H1 (cell line): ENCODE measurements at regions not wholly inside any gene's neighbourhood (a gene's known extent, or its start where the extent isn't known, plus 50 kb on each side); places are given as distances from the start of the nearest gene placed in this dataset.

ENCODE experiments used
- CTCF ChIA-PET: fragments of 300-600 bp; sonication (Branson Sonifier 250); formaldehyde crosslinking; loops from one replicate; lab custom pipeline; 2021; ENCODE audit not compliant: partially characterized antibody; lab: Charles Lee
- POLR2A ChIA-PET: fragments of 300-600 bp; sonication (Branson Sonifier 250); formaldehyde crosslinking; loops from one replicate; lab custom pipeline; 2021; ENCODE audit warnings: inconsistent platforms; ENCODE audit not compliant: partially characterized antibody; lab: Charles Lee
- DNase-seq, 2 experiments: peaks; one replicate each; pipeline versions ENCODE4 v3.0.0 to v3.0.0-alpha.2; 2010 to 2022; ENCODE audit warnings: low spot score in 2 of 2, low read depth in 1 of 2, mixed read lengths in 1 of 2
- FAIRE-seq: peaks from 2 replicates; lab custom pipeline; 2011; peaks lifted over from hg19 to GRCh38; lab: Jason Lieb, UNC
- H2AFZ ChIP-seq: 2 replicates; pipeline ENCODE4 v1.8.1; 2012; ENCODE audit warnings: low read length, inconsistent platforms
- H2AK5ac ChIP-seq: 2 replicates; pipeline ENCODE4 v1.6.1; 2013; ENCODE audit warnings: low read depth, low read length
- H2BK120ac ChIP-seq: replicated peaks from 2 replicates; pipeline ENCODE3; 2013; ENCODE audit warnings: low read depth, low read length, inconsistent platforms
- H2BK12ac ChIP-seq: 2 replicates; pipeline ENCODE4 v1.6.1; 2013; ENCODE audit warnings: low read depth, low read length
- H2BK15ac ChIP-seq: 2 replicates; pipeline ENCODE4 v1.6.1; 2013; ENCODE audit warnings: low read length
- H2BK20ac ChIP-seq: 2 replicates; pipeline ENCODE4 v1.6.1; 2013; ENCODE audit warnings: low read length
- H2BK5ac ChIP-seq: 2 replicates; pipeline ENCODE4 v1.6.1; 2013; ENCODE audit warnings: low read depth, low read length
- H3K14ac ChIP-seq: 2 replicates; pipeline ENCODE4 v1.6.1; 2013; ENCODE audit warnings: inconsistent platforms; ENCODE audit not compliant: insufficient read length
- H3K18ac ChIP-seq: 2 replicates; pipeline ENCODE4 v1.6.1; 2013; ENCODE audit warnings: low read length; ENCODE audit errors: extremely low read depth
- H3K23ac ChIP-seq: 2 replicates; pipeline ENCODE4 v1.6.1; 2013; ENCODE audit warnings: inconsistent platforms; ENCODE audit not compliant: insufficient read length
- H3K23me2 ChIP-seq: 2 replicates; pipeline ENCODE4 v1.6.1; 2013; ENCODE audit warnings: low read depth, low read length
- H3K27ac ChIP-seq: 2 replicates; pipeline ENCODE4 v1.6.1; 2011; ENCODE audit warnings: low read depth, low read length, inconsistent platforms
- H3K27me3 ChIP-seq, 4 experiments: replicated peaks in 1 of 4; 1 replicate in 1 of 4; 2 replicates in 3 of 4; pipeline versions ENCODE4 v1.6.1 to v1.8.1; 2011 to 2013; ENCODE audit warnings: low read length in 3 of 4, mild to moderate bottlenecking in 3 of 4, inconsistent platforms in 2 of 4, mixed read lengths in 2 of 4, moderate library complexity in 1 of 4; ENCODE audit not compliant: control insufficient read depth in 3 of 4, insufficient read depth in 3 of 4; ENCODE audit errors: extremely low read depth in 1 of 4
- H3K36me3 ChIP-seq, 4 experiments: 2 replicates each; pipeline versions ENCODE4 v1.6.1 to v1.8.1; 2011 to 2013; ENCODE audit warnings: mild to moderate bottlenecking in 4 of 4, low read length in 3 of 4, moderate library complexity in 2 of 4, control low read depth in 1 of 4, inconsistent platforms in 1 of 4; ENCODE audit not compliant: insufficient read depth in 4 of 4, control insufficient read depth in 2 of 4
- H3K4ac ChIP-seq: replicated peaks from 2 replicates; pipeline ENCODE3; 2013; ENCODE audit warnings: low read length, low read depth, mixed read lengths, inconsistent platforms; ENCODE audit not compliant: insufficient read length
- H3K4me1 ChIP-seq, 4 experiments: replicated peaks in 1 of 4; 1 replicate in 1 of 4; 2 replicates in 3 of 4; pipeline versions ENCODE4 v1.6.1 to v1.8.1; 2011 to 2013; ENCODE audit warnings: low read length in 3 of 4, inconsistent platforms in 2 of 4, mixed read lengths in 1 of 4; ENCODE audit not compliant: insufficient read depth in 4 of 4, control insufficient read depth in 3 of 4
- H3K4me2 ChIP-seq, 2 experiments: 2 replicates each; pipeline versions ENCODE4 v1.6.1 to v1.8.1; 2011 to 2013; ENCODE audit warnings: low read depth in 2 of 2, low read length in 2 of 2, control low read depth in 1 of 2, inconsistent platforms in 1 of 2, mild to moderate bottlenecking in 1 of 2; ENCODE audit not compliant: insufficient read depth in 1 of 2
- H3K4me3 ChIP-seq, 4 experiments: fragments of 200-600, 300-600 bp in 1 of 4; sonication (generic), shearing (Covaris generic), sonication (Bioruptor Twin) in 1 of 4; 2 replicates each; pipeline versions ENCODE4 v1.5.1 to v1.8.1; 2011 to 2016; ENCODE audit warnings: low read length in 4 of 4, low read depth in 3 of 4, control low read depth in 2 of 4, inconsistent platforms in 2 of 4, mild to moderate bottlenecking in 2 of 4, mixed read lengths in 1 of 4, moderate library complexity in 1 of 4; ENCODE audit not compliant: insufficient read depth in 2 of 4; ENCODE audit errors: extremely low read depth in 1 of 4
- H3K56ac ChIP-seq: replicated peaks from 2 replicates; pipeline ENCODE3; 2013; ENCODE audit warnings: low read depth, mild to moderate bottlenecking, mixed read lengths, low read length, inconsistent platforms; ENCODE audit not compliant: insufficient read length
- H3K79me1 ChIP-seq: 2 replicates; pipeline ENCODE4 v1.6.1; 2013; ENCODE audit warnings: low read depth, low read length, control low read depth
- H3K79me2 ChIP-seq, 2 experiments: 2 replicates each; pipeline versions ENCODE4 v1.6.1 to v1.8.1; 2012 to 2013; ENCODE audit warnings: low read length in 2 of 2, mild to moderate bottlenecking in 2 of 2, inconsistent platforms in 1 of 2; ENCODE audit not compliant: insufficient read depth in 2 of 2, control insufficient read depth in 1 of 2
- H3K9ac ChIP-seq, 4 experiments: replicated peaks in 1 of 4; 1 replicate in 1 of 4; 2 replicates in 3 of 4; pipeline versions ENCODE4 v1.6.1 to v1.8.1; 2011 to 2013; ENCODE audit warnings: low read depth in 3 of 4, low read length in 3 of 4, control low read depth in 2 of 4, mild to moderate bottlenecking in 2 of 4, moderate library complexity in 2 of 4, inconsistent platforms in 1 of 4; ENCODE audit errors: extremely low read depth in 1 of 4
- H3K9me3 ChIP-seq, 2 experiments: 2 replicates each; pipeline versions ENCODE4 v1.6.1 to v1.8.1; 2012 to 2013; ENCODE audit warnings: mild to moderate bottlenecking in 2 of 2, moderate library complexity in 2 of 2, control low read depth in 1 of 2, inconsistent platforms in 1 of 2, low read depth in 1 of 2, low read length in 1 of 2, mixed read lengths in 1 of 2; ENCODE audit not compliant: insufficient read depth in 2 of 2
- H4K20me1 ChIP-seq, 2 experiments: replicated peaks in 1 of 2; 2 replicates each; pipeline versions ENCODE3 to v1.8.1; 2011 to 2013; ENCODE audit warnings: inconsistent platforms in 2 of 2, low read length in 2 of 2, mild to moderate bottlenecking in 1 of 2; ENCODE audit not compliant: insufficient read depth in 2 of 2, control insufficient read depth in 1 of 2
- H4K5ac ChIP-seq: 2 replicates; pipeline ENCODE4 v1.6.1; 2013; ENCODE audit warnings: low read length, low read depth, mixed read lengths, inconsistent platforms; ENCODE audit not compliant: insufficient read length
- H4K8ac ChIP-seq: 2 replicates; pipeline ENCODE4 v1.8.0; 2013; ENCODE audit warnings: mild to moderate bottlenecking, moderate library complexity, low read length, inconsistent platforms; ENCODE audit not compliant: insufficient read depth; ENCODE audit errors: extremely low read depth
- H4K91ac ChIP-seq: replicated peaks from 2 replicates; pipeline ENCODE3; 2013; ENCODE audit warnings: low read length, mixed read lengths, inconsistent platforms; ENCODE audit not compliant: insufficient read length
- ASH2L ChIP-seq: fragments of 200-600, 300-600 bp; sonication (generic); IDR thresholded peaks from one replicate; pipeline ENCODE4 v1.7.1; 2017; ENCODE audit warnings: low read length
- BCL11A ChIP-seq, 2 experiments: IDR thresholded peaks; one replicate each; pipeline ENCODE4 v1.6.1; 2011; ENCODE audit warnings: low read depth in 2 of 2, low read length in 2 of 2, mild to moderate bottlenecking in 2 of 2
- CBX8 ChIP-seq: fragments of 300-800, 300-1000 bp; sonication (generic); IDR thresholded peaks from 2 replicates; pipeline ENCODE4 v1.7.1; 2016; ENCODE audit warnings: low read depth, low read length, borderline replicate concordance
- CEBPB ChIP-seq: IDR thresholded peaks from 2 replicates; pipeline ENCODE4 v1.6.1; 2012; ENCODE audit warnings: low read depth, low read length
- E2F6 ChIP-seq: IDR thresholded peaks from 2 replicates; pipeline ENCODE4 v1.6.1; 2012; ENCODE audit warnings: inconsistent platforms
- GTF2F1 ChIP-seq: IDR thresholded peaks from 2 replicates; pipeline ENCODE4 v1.6.1; 2012; ENCODE audit warnings: low read depth, low read length, improper control_type of control experiment, borderline replicate concordance
- HDAC2 ChIP-seq, 2 experiments: fragments of 300-600 bp in 1 of 2; sonication (generic) in 1 of 2; IDR thresholded peaks; 2 replicates each; pipeline ENCODE4 v1.6.1; 2011 to 2012; ENCODE audit warnings: low read depth in 2 of 2, low read length in 2 of 2, mild to moderate bottlenecking in 2 of 2, moderate library complexity in 2 of 2, borderline replicate concordance in 1 of 2, inconsistent platforms in 1 of 2
- RFX5 ChIP-seq: IDR thresholded peaks from 2 replicates; pipeline ENCODE4 v1.6.1; 2011; ENCODE audit warnings: low read depth, low read length, improper control_type of control experiment, borderline replicate concordance
- SIRT6 ChIP-seq: IDR thresholded peaks from one replicate; pipeline ENCODE4 v1.7.1; 2012; ENCODE audit warnings: low read length, inconsistent platforms
- SIX5 ChIP-seq: IDR thresholded peaks from 2 replicates; pipeline ENCODE4 v1.6.1; 2011; ENCODE audit warnings: mild to moderate bottlenecking, low read depth, low read length
- SP1 ChIP-seq: IDR thresholded peaks from 2 replicates; pipeline ENCODE4 v1.6.1; 2011; ENCODE audit warnings: low read depth, low read length
- TEAD4 ChIP-seq: IDR thresholded peaks from 2 replicates; pipeline ENCODE4 v1.6.1; 2012; ENCODE audit warnings: low read depth, low read length, inconsistent platforms, mixed read lengths
- ZNF274 ChIP-seq: IDR thresholded peaks from 2 replicates; pipeline ENCODE4 v1.7.0; 2012; ENCODE audit warnings: low read length, borderline replicate concordance; ENCODE audit errors: extremely low read depth
- WGBS, 2 experiments: shearing (Covaris generic) in 1 of 2; methylation state at CpG; one replicate each; pipeline versions ENCODE4 v1.1.6 to v1.1.7; 2013 to 2015; ENCODE audit warnings: low lambda C conversion rate in 2 of 2, mixed read lengths in 2 of 2, inconsistent platforms in 1 of 2, low coverage in 1 of 2, missing lambda C conversion rate in 1 of 2; ENCODE audit not compliant: insufficient replicate concordance in 2 of 2, insufficient coverage in 1 of 2, insufficient read length in 1 of 2; ENCODE audit errors: extremely low coverage in 1 of 2, missing lambda C conversion rate in 1 of 2; 5-methylcytosine and 5-hydroxymethylcytosine counted together

DNA sequence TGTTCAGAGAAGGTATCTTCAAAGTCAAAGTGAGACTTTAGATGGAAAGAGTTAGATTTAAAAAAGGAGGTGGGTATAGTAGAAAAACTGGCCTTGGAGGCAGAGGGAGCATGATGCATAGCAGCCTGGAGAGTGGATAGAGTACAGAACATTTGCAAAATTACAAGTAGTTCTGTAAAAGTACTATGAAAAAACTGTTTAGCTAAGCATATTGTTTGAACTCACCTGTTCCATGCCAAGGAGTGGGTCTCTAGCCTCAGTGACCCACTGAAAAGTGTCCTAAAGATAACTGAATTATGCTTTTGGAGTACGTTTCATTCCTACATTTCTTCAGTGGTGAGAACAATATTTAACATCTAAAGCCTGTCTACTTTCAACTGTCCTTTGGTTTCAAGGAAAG is 218.9 kb downstream of the NAP1L3 start:
- no peak for TF ChIP-seq CBX8
- TF ChIP-seq RFX5, result no peak
- no peak for TF ChIP-seq SIX5
- no peak for TF ChIP-seq BCL11A (IDR thresholded peaks at IDR 0.05; ENCODE audit: low read depth in 2 of 2, low read length in 2 of 2)
- TF ChIP-seq GTF2F1, result no peak
- no peak for TF ChIP-seq ZNF274
- no peak for TF ChIP-seq TEAD4
- TF ChIP-seq ASH2L, result no peak
- no peak for TF ChIP-seq SP1
- TF ChIP-seq SIRT6, result no peak
- no peak for TF ChIP-seq E2F6
- no peak for TF ChIP-seq CEBPB
- TF ChIP-seq HDAC2 (IDR thresholded peaks at IDR 0.05; ENCODE audit: borderline replicate concordance in 1 of 2, low read depth in 2 of 2, low read length in 2 of 2), result no peak
- TF ChIP-seq, all 59 proteins: peak for 0
- Histone ChIP-seq H3K36me3 (no peaks in the 10 kb centered on the region), H3K56ac (no peak overlapping the region), H4K8ac (no peak overlapping the region), H3K4ac (no peak overlapping the region), H4K5ac (no peak overlapping the region), H3K9me3 (no peaks in the 10 kb centered on the region), H3K18ac (no peak overlapping the region), H3K27me3 (no peaks in the 10 kb centered on the region), H2BK12ac (no peak overlapping the region), H2AFZ (no peak overlapping the region), H3K14ac (no peak overlapping the region), H3K4me2 (no peak overlapping the region), H2BK5ac (no peak overlapping the region), H3K27ac (no peak overlapping the region), H3K23ac (no peak overlapping the region), H2BK20ac (no peak overlapping the region), H3K79me2 (no peaks in the 10 kb centered on the region), H4K20me1 (no peaks in the 10 kb centered on the region), H2BK120ac (no peak overlapping the region), H3K4me3 (no peak overlapping the region), H3K79me1 (no peaks in the 10 kb centered on the region), H2AK5ac (no peak overlapping the region), H4K91ac (no peak overlapping the region), H3K4me1 (no peaks in the 10 kb centered on the region), H2BK15ac (no peak overlapping the region), H3K9ac (no peak overlapping the region), H3K23me2 (no peaks in the 10 kb centered on the region)
- DNase-seq (no peak), FAIRE-seq (no peak)
- POLR2A ChIA-PET, result no interaction called here
- WGBS, 2 experiments, result 93% methylated on average over 1 of the region's 1 CpG; no CpG with 5 or more reads in 1 of the 2 experiments
- CTCF ChIA-PET, result no interaction called here
